OCI-LY3 (cell line): ENCODE measurements at regions not wholly inside any gene's neighbourhood (a gene's known extent, or its start where the extent isn't known, plus 50 kb on each side); places are given as distances from the start of the nearest gene placed in this dataset.

Experiments used
- EZH2phosphoT487 ChIP-seq: fragments of 200-600 bp; shearing (Covaris generic); IDR thresholded peaks from 2 replicates; pipeline ENCODE4 v1.6.1; 2018; ENCODE audit warnings: antibody characterized with exemption, mixed run types, low read depth
- TF ChIP-seq, protein P1 (sequence below): fragments of 200-600, 300-600 bp; sonication (generic); IDR thresholded peaks from 2 replicates; pipeline ENCODE4 v1.5.1; 2014; ENCODE audit warnings: antibody characterized with exemption, low read length, low read depth

DNA sequence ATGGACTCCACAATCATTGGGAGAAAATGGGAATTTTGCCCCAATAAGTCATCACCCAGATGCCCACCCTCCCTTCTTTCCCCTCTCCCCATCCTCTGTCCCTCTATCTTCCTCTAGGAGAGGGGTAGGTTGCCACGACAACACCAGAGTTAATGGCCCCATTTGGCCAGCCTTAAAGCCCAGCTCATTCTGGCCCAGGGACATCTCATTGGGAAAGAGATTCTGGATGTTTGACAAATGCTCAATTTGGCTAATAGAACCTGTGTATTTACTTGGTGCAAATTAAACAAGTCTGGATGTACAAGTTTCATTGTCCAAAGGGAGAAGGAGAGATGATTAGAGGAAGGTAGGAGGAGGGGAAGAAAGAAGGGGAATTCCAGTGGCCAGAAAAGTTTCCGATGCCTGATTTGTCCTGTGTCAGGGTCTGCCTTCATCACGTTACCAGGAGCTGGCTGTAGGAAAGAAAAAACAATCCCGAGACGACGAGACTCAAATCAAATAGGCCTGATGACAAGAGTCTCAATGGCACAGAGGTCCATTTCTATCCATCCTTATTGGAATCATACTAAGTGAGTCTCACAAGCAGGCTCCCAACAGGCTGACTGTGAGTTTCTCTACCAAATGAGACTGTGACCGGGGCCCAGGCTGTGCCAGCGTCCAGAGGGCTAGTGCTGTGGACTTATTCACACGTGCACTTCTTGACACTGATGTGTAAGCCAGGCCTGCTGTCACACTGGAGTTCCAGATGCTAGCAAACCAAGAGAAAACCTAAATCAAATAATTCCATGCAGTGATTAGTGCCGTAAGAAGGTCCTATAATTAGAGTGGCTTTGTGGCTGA lies 265.2 kb upstream of the APCDD1 start:
- TF ChIP-seq, protein P1, sequence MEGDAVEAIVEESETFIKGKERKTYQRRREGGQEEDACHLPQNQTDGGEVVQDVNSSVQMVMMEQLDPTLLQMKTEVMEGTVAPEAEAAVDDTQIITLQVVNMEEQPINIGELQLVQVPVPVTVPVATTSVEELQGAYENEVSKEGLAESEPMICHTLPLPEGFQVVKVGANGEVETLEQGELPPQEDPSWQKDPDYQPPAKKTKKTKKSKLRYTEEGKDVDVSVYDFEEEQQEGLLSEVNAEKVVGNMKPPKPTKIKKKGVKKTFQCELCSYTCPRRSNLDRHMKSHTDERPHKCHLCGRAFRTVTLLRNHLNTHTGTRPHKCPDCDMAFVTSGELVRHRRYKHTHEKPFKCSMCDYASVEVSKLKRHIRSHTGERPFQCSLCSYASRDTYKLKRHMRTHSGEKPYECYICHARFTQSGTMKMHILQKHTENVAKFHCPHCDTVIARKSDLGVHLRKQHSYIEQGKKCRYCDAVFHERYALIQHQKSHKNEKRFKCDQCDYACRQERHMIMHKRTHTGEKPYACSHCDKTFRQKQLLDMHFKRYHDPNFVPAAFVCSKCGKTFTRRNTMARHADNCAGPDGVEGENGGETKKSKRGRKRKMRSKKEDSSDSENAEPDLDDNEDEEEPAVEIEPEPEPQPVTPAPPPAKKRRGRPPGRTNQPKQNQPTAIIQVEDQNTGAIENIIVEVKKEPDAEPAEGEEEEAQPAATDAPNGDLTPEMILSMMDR: no peak
- TF ChIP-seq EZH2phosphoT487: no peak
